ENCODE measurements at regions not wholly inside any gene's neighbourhood (a gene's known extent, or its start where the extent isn't known, plus 50 kb on each side); places are given as distances from the start of the nearest gene placed in this dataset.
"Not testable (repeated sequence)": the region's sequence is repeated elsewhere in the genome, so short reads cannot be mapped to it uniquely, and the experiment has no call there.

DNA sequence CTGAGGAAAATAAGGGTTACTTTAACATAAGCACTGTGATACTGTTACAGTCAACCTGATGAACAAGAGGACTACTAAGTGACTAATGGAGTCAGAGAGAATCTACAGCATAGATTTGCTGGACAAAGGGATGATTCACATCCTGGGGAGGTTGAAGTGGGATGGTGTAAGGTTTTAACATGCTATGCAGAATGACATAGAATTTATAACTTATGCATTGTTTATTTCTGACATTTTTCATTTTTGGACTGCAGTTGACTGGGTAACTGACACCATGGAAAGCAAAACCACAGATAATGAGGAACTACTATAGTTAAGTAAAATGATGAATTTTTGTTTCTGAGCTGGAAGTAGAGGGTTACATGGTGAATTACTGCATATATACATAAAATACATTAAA lies 389.2 kb downstream of the MAT2B start:
- Histone ChIP-seq H4K20me1 (ENCODE audit: insufficient read depth, low read length) (no peaks in the 10 kb centered on the region), H3K36me3 (ENCODE audit: insufficient read depth, low read length) (no peaks in the 10 kb centered on the region), H3K4me1 (ENCODE audit: insufficient read depth, low read length, severe bottlenecking) (peaks cover 34% of the 10 kb centered on the region), H3K79me2 (ENCODE audit: insufficient read depth, low read length) (no peaks in the 10 kb centered on the region), H3K27ac (ENCODE audit: low read depth, low read length, poor library complexity, severe bottlenecking) (no peak overlapping the region), H2AFZ (ENCODE audit: low read length) (no peak overlapping the region), H3K9me3 (ENCODE audit: low read length) (0 out of 2 replicates have a peak, but pooled peaks cover 5% of the 10 kb centered on the region), H3F3A (ENCODE audit: insufficient read depth, low read length) (no peaks in the 10 kb centered on the region), H3K9me2 (ENCODE audit: low read depth, low read length) (no peaks in the 10 kb centered on the region), H3K4me3 (ENCODE audit: low read depth, low read length, poor library complexity, severe bottlenecking) (no peak overlapping the region), H3K27me3 (ENCODE audit: insufficient read depth, low read length) (no peaks in the 10 kb centered on the region), H3K9ac (ENCODE audit: low read length) (no peak overlapping the region), H3K4me2 (ENCODE audit: low read length) (no peak overlapping the region)
- TF ChIP-seq, protein P1, sequence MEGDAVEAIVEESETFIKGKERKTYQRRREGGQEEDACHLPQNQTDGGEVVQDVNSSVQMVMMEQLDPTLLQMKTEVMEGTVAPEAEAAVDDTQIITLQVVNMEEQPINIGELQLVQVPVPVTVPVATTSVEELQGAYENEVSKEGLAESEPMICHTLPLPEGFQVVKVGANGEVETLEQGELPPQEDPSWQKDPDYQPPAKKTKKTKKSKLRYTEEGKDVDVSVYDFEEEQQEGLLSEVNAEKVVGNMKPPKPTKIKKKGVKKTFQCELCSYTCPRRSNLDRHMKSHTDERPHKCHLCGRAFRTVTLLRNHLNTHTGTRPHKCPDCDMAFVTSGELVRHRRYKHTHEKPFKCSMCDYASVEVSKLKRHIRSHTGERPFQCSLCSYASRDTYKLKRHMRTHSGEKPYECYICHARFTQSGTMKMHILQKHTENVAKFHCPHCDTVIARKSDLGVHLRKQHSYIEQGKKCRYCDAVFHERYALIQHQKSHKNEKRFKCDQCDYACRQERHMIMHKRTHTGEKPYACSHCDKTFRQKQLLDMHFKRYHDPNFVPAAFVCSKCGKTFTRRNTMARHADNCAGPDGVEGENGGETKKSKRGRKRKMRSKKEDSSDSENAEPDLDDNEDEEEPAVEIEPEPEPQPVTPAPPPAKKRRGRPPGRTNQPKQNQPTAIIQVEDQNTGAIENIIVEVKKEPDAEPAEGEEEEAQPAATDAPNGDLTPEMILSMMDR (IDR thresholded peaks at IDR 0.05; ENCODE audit: low read length) = no peak
- no peak for TF ChIP-seq EZH2 (IDR thresholded peaks at IDR 0.05; ENCODE audit: borderline replicate concordance, low read length)

DNA sequence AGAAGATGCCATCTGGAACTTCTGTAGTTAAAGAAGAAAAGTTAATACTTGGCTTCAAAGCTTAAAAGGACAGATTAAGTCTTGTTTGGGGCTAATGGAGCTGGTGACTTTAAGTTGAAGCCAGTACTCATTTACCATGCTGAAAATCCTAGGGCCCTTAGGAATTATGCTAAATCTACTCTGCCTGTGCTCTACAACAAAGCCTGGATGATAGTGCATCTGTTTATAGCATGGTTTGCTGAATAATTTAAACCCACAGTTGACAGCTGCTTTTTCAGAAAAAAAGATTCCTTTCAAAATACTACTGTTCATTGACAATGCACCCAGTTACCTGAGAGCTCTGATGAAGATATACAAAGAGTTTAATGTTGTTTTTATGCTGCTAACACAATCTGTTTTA lies 393.5 kb downstream of the MAT2B start:
- Histone ChIP-seq H3K9ac (ENCODE audit: low read length) (no peak overlapping the region), H3K4me1 (ENCODE audit: insufficient read depth, low read length, severe bottlenecking) (peaks cover 37% of the 10 kb centered on the region), H3F3A (ENCODE audit: insufficient read depth, low read length) (no peaks in the 10 kb centered on the region), H3K27ac (ENCODE audit: low read depth, low read length, poor library complexity, severe bottlenecking) (no peak overlapping the region), H3K79me2 (ENCODE audit: insufficient read depth, low read length) (no peaks in the 10 kb centered on the region), H3K36me3 (ENCODE audit: insufficient read depth, low read length) (no peaks in the 10 kb centered on the region), H2AFZ (ENCODE audit: low read length) (no peak overlapping the region), H3K27me3 (ENCODE audit: insufficient read depth, low read length) (no peaks in the 10 kb centered on the region), H3K9me2 (ENCODE audit: low read depth, low read length) (no peaks in the 10 kb centered on the region), H3K4me2 (ENCODE audit: low read length) (no peak overlapping the region), H4K20me1 (ENCODE audit: insufficient read depth, low read length) (no peaks in the 10 kb centered on the region), H3K9me3 (ENCODE audit: low read length) (0 out of 2 replicates have a peak, but pooled peaks cover 9% of the 10 kb centered on the region), H3K4me3 (ENCODE audit: low read depth, low read length, poor library complexity, severe bottlenecking) (no peak overlapping the region)
- TF ChIP-seq EZH2 (IDR thresholded peaks at IDR 0.05; ENCODE audit: borderline replicate concordance, low read length) = no peak
- TF ChIP-seq, protein P1 (IDR thresholded peaks at IDR 0.05; ENCODE audit: low read length) = no peak

DNA sequence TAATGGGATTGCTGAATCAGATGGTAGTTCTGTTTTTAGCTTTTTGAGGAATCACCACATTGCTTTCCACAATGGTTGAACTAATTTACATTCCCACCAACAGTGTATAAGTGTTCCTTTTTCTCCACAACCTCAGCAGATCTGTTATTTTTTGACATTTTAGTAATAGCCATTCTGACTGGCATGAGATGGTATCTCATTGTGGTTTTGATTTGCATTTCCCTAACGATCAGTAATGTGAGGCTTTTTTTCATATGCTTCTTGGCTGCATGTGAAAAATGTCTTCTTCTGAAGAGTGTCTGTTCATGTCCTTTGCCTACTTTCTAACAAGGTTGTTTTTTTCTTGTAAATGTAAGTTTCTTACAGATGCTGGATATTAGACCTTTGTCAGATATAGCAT lies 402.4 kb downstream of the MAT2B start:
- Histone ChIP-seq H3K4me1 (ENCODE audit: insufficient read depth, low read length, severe bottlenecking) (peaks cover 53% of the 10 kb centered on the region), H2AFZ (ENCODE audit: low read length) (peak overlapping the region; percentile 86; the same call in 1 of the 2 replicates), H3K27ac (ENCODE audit: low read depth, low read length, poor library complexity, severe bottlenecking) (peak overlapping the region; percentile 84), H3K4me2 (ENCODE audit: low read length) (peak overlapping the region; percentile 44; the same call in 1 of the 2 replicates), H3K9ac (ENCODE audit: low read length) (peak overlapping the region; percentile 43; the same call in 1 of the 2 replicates)
- H3K79me2 ChIP-seq (ENCODE audit: insufficient read depth, low read length); H3K27me3 ChIP-seq (ENCODE audit: insufficient read depth, low read length); H4K20me1 ChIP-seq (ENCODE audit: insufficient read depth, low read length); H3K4me3 ChIP-seq (ENCODE audit: low read depth, low read length, poor library complexity, severe bottlenecking); H3K36me3 ChIP-seq (ENCODE audit: insufficient read depth, low read length); H3K9me2 ChIP-seq (ENCODE audit: low read depth, low read length); H3F3A ChIP-seq (ENCODE audit: insufficient read depth, low read length); H3K9me3 ChIP-seq (ENCODE audit: low read length): not testable (repeated sequence)

DNA sequence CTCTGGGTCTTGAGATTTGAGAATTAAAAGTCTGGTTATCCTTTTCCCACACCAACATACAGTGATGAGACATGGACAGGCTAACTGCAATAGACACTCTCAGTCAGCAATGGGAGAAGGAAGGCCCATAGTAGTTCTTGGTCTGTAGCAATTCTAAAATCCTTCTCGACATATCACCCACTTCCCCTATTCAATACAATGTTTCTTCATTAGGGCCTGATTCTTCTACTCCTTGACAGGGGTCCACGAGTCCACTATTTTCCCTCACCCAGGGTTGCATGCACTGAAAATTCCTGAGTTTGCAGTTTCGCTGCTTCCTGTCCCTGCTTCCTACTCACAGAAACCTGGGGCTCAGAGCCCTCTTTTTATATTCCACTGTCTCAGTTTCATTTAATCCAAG lies 402.8 kb downstream of the MAT2B start:
- Histone ChIP-seq H3K4me3 (ENCODE audit: low read depth, low read length, poor library complexity, severe bottlenecking) (no peak overlapping the region), H3K9me2 (ENCODE audit: low read depth, low read length) (no peaks in the 10 kb centered on the region), H3K9ac (ENCODE audit: low read length) (peak overlapping the region; percentile 43; the same call in 1 of the 2 replicates), H3K79me2 (ENCODE audit: insufficient read depth, low read length) (no peaks in the 10 kb centered on the region), H3F3A (ENCODE audit: insufficient read depth, low read length) (0 out of 2 replicates have a peak, but pooled peaks cover 3% of the 10 kb centered on the region), H3K27me3 (ENCODE audit: insufficient read depth, low read length) (no peaks in the 10 kb centered on the region), H3K4me2 (ENCODE audit: low read length) (peak overlapping the region; percentile 44; the same call in 1 of the 2 replicates), H3K27ac (ENCODE audit: low read depth, low read length, poor library complexity, severe bottlenecking) (peak overlapping the region; percentile 84), H3K36me3 (ENCODE audit: insufficient read depth, low read length) (peaks cover 7% of the 10 kb centered on the region; the same call in 1 of the 2 replicates), H3K4me1 (ENCODE audit: insufficient read depth, low read length, severe bottlenecking) (peaks cover 58% of the 10 kb centered on the region), H2AFZ (ENCODE audit: low read length) (peak overlapping the region; percentile 86), H4K20me1 (ENCODE audit: insufficient read depth, low read length) (no peaks in the 10 kb centered on the region), H3K9me3 (ENCODE audit: low read length) (0 out of 2 replicates have a peak, but pooled peaks cover 5% of the 10 kb centered on the region)
- TF ChIP-seq EZH2 (IDR thresholded peaks at IDR 0.05; ENCODE audit: borderline replicate concordance, low read length) = no peak
- TF ChIP-seq, protein P1 (IDR thresholded peaks at IDR 0.05; ENCODE audit: low read length) = no peak
